Panc1 (cell line): ENCODE measurements at regions not wholly inside any gene's neighbourhood (a gene's known extent, or its start where the extent isn't known, plus 50 kb on each side); places are given as distances from the start of the nearest gene placed in this dataset.

Experiments used
- ATAC-seq: fragments of 200-7000 bp; cut with Tn5 transposase; 2 replicates; pipeline ENCODE4 v1.9.1; 2020; ENCODE audit warnings: mild to moderate bottlenecking, moderate library complexity
- BruUV-seq: library from RNA; stranded (reverse); fragments of 400-500 nt; replicated peaks from 2 replicates; lab custom pipeline; 2021; lab: Mats Ljungman, UMichigan
- CTCF ChIA-PET: fragments of 300-600 bp; sonication (Branson Sonifier 250); formaldehyde crosslinking; loops from one replicate; lab custom pipeline; 2022; ENCODE audit warnings: antibody characterized with exemption; lab: Charles Lee
- POLR2A ChIA-PET: fragments of 300-600 bp; sonication (Branson Sonifier 250); formaldehyde crosslinking; loops from one replicate; lab custom pipeline; 2022; ENCODE audit warnings: antibody characterized with exemption; lab: Charles Lee
- DNase-seq: peaks from one replicate; pipeline ENCODE4 v3.0.0-alpha.2; 2010; ENCODE audit warnings: low read depth, low spot score
- H3K27ac ChIP-seq: 2 replicates; pipeline ENCODE4 v1.5.1; 2011; ENCODE audit warnings: mild to moderate bottlenecking, low read length, inconsistent platforms
- H3K27me3 ChIP-seq: fragments of 200-500 bp; sonication (Bioruptor generic); 2 replicates; pipeline ENCODE4 v1.6.0; 2014; ENCODE audit warnings: low read length, inconsistent platforms; ENCODE audit not compliant: control insufficient read depth, insufficient read depth
- H3K36me3 ChIP-seq: fragments of 200-500 bp; sonication (Bioruptor generic); 2 replicates; pipeline ENCODE4 v1.5.1; 2014; ENCODE audit warnings: inconsistent platforms, mild to moderate bottlenecking, low read length, moderate library complexity; ENCODE audit not compliant: control insufficient read depth, insufficient read depth
- H3K4me1 ChIP-seq: 2 replicates; pipeline ENCODE4 v1.5.1; 2011; ENCODE audit warnings: inconsistent platforms, mild to moderate bottlenecking, low read length, moderate library complexity; ENCODE audit not compliant: control insufficient read depth, insufficient read depth
- H3K4me3 ChIP-seq, 2 experiments: 2 replicates each; pipeline ENCODE4 v1.5.1; 2011 to 2012; ENCODE audit warnings: low read depth in 2 of 2, low read length in 2 of 2, mild to moderate bottlenecking in 2 of 2, inconsistent platforms in 1 of 2, moderate library complexity in 1 of 2
- H3K9me3 ChIP-seq: fragments of 200-500 bp; sonication (Bioruptor generic); 2 replicates; pipeline ENCODE4 v1.5.1; 2014; ENCODE audit warnings: low read depth, mild to moderate bottlenecking, inconsistent platforms, low read length, moderate library complexity; ENCODE audit not compliant: control insufficient read depth, insufficient read depth
- POLR2AphosphoS5 ChIP-seq: IDR thresholded peaks from 2 replicates; pipeline ENCODE4 v1.6.1; 2012; ENCODE audit warnings: mild to moderate bottlenecking, low read depth, low read length, moderate library complexity
- REST ChIP-seq, 2 experiments: IDR thresholded peaks; 2 replicates each; pipeline ENCODE4 v1.6.1; 2011 to 2012; ENCODE audit warnings: low read depth in 2 of 2, control low read depth in 1 of 2, low read length in 1 of 2, mild to moderate bottlenecking in 1 of 2, moderate library complexity in 1 of 2; ENCODE audit not compliant: insufficient read depth in 1 of 2
- SIN3A ChIP-seq: IDR thresholded peaks from 2 replicates; pipeline ENCODE4 v1.6.1; 2012; ENCODE audit warnings: low read depth, mild to moderate bottlenecking, low read length, moderate library complexity, borderline replicate concordance; ENCODE audit not compliant: insufficient read depth
- TCF7L2 ChIP-seq: IDR thresholded peaks from 2 replicates; pipeline ENCODE4 v1.6.1; 2011; ENCODE audit warnings: mild to moderate bottlenecking, low read depth, low read length, inconsistent platforms
- in situ Hi-C: cut with HindIII; loops from 2 replicates; pipeline ENCODE4 v1.10.0; 2016; ENCODE audit warnings: low sequenced_read_pairs, low pct_unique_long_range_greater_than_20kb
- intact Hi-C: fragments of 100-400 bp; cut with micrococcal nuclease; formaldehyde crosslinking; loops from one replicate; pipeline ENCODE4 v1.10.0; 2022; ENCODE audit not compliant: unreplicated experiment
- TF ChIP-seq, protein P1 (sequence below): fragments of 450-650 bp; IDR thresholded peaks from 2 replicates; pipeline ENCODE4 v1.5.1; 2017; ENCODE audit warnings: mild to moderate bottlenecking

DNA sequence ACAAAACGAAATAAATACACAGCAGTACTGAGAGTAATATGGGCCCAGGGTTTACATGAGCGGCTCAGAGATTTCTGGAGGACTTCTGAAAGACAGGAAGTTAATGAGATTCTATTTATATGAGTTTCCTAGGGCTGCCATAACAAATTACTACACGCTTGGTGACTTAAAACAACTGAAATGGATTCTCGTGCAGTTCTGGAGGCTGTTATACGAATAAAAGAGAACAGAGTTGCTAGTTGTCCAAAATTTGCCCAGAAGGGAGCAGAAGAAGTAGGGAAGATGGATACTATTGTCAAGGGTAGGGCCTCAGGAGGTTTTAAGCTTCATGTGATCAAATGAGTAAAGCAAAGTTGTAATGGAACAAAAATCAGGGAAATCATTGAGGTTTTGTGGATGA is 173.1 kb upstream of the LYSMD4 start:
- no peak overlapping the region for H3K4me3 ChIP-seq
- H3K9me3 ChIP-seq, result no peaks in the 10 kb centered on the region
- ChIA-PET CTCF (no interaction called here), POLR2A (no interaction called here)
- no TSS peak for BruUV-seq
- H3K27me3 ChIP-seq, result no peaks in the 10 kb centered on the region
- intact Hi-C loops, result no loop called here
- H3K4me1 ChIP-seq, result no peaks in the 10 kb centered on the region
- in situ Hi-C loops, result no loop called here
- DNase-seq (no peak), ATAC-seq (no peak)
- H3K27ac ChIP-seq, result no peak overlapping the region
- TF ChIP-seq SIN3A, result no peak
- no peak for TF ChIP-seq POLR2AphosphoS5
- TF ChIP-seq TCF7L2, result no peak
- TF ChIP-seq REST (IDR thresholded peaks at IDR 0.05; ENCODE audit: insufficient read depth in 1 of 2, low read depth in 2 of 2, low read length in 1 of 2), result no peak
- TF ChIP-seq, protein P1, sequence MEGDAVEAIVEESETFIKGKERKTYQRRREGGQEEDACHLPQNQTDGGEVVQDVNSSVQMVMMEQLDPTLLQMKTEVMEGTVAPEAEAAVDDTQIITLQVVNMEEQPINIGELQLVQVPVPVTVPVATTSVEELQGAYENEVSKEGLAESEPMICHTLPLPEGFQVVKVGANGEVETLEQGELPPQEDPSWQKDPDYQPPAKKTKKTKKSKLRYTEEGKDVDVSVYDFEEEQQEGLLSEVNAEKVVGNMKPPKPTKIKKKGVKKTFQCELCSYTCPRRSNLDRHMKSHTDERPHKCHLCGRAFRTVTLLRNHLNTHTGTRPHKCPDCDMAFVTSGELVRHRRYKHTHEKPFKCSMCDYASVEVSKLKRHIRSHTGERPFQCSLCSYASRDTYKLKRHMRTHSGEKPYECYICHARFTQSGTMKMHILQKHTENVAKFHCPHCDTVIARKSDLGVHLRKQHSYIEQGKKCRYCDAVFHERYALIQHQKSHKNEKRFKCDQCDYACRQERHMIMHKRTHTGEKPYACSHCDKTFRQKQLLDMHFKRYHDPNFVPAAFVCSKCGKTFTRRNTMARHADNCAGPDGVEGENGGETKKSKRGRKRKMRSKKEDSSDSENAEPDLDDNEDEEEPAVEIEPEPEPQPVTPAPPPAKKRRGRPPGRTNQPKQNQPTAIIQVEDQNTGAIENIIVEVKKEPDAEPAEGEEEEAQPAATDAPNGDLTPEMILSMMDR, result no peak
- no peaks in the 10 kb centered on the region for H3K36me3 ChIP-seq

DNA sequence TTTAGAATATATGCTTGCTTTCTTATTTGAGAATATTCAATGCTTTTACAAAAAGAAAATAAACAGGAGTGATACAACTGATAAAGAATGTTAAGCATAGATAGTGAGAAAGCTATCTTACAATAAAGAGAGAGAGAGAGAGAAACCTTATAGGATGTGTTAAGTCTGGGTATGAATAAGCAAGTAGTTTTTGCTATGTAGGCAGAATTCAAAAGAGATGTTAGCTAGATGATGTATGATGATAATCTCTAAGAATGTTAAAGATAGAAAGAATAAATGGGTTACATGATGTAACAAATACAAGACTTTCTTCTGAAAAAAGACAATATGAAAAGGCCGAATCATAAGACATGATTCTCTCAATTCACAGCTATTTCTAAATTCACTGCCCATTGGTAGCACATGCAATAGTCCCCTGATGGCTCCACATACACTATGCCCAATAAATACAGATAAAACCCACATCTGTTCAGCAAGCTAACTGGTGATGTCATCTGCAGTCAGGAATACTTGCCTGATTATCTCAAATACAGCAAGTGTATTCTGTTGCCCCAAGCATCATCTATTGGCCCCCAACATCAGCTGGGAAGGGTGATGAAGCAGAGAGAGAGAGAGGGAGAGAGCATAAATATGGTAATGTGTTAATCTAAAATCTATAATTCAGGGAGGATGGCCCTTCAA is 169.2 kb upstream of the LYSMD4 start:
- ChIA-PET CTCF (interaction anchor here (0.6 kb wide), 1 partner anchor 13 kb away, joined by 3 read pairs; no protein-coding TSS in a partner anchor), POLR2A (no interaction called here)
- intact Hi-C loops (no loop called here), in situ Hi-C loops (no loop called here)
- Histone ChIP-seq H3K4me1 (no peaks in the 10 kb centered on the region), H3K27ac (no peak overlapping the region), H3K36me3 (no peaks in the 10 kb centered on the region), H3K27me3 (no peaks in the 10 kb centered on the region), H3K9me3 (no peaks in the 10 kb centered on the region), H3K4me3 (no peak overlapping the region)
- ATAC-seq (no peak), DNase-seq (no peak)
- BruUV-seq, result no TSS peak
- TF ChIP-seq, protein P1, result no peak
- TF ChIP-seq POLR2AphosphoS5 (no peak), REST (IDR thresholded peaks at IDR 0.05; ENCODE audit: insufficient read depth in 1 of 2, low read depth in 2 of 2, low read length in 1 of 2) (no peak), SIN3A (no peak), TCF7L2 (no peak)
